H1 (cell line): ENCODE measurements at regions not wholly inside any gene's neighbourhood (a gene's known extent, or its start where the extent isn't known, plus 50 kb on each side); places are given as distances from the start of the nearest gene placed in this dataset.

Experiments used
- CTCF ChIA-PET: fragments of 300-600 bp; sonication (Branson Sonifier 250); formaldehyde crosslinking; loops from one replicate; lab custom pipeline; 2021; ENCODE audit not compliant: partially characterized antibody; lab: Charles Lee
- POLR2A ChIA-PET: fragments of 300-600 bp; sonication (Branson Sonifier 250); formaldehyde crosslinking; loops from one replicate; lab custom pipeline; 2021; ENCODE audit warnings: inconsistent platforms; ENCODE audit not compliant: partially characterized antibody; lab: Charles Lee
- DNase-seq, 2 experiments: peaks; one replicate each; pipeline versions ENCODE4 v3.0.0 to v3.0.0-alpha.2; 2010 to 2022; ENCODE audit warnings: low spot score in 2 of 2, low read depth in 1 of 2, mixed read lengths in 1 of 2
- FAIRE-seq: peaks from 2 replicates; lab custom pipeline; 2011; peaks lifted over from hg19 to GRCh38; lab: Jason Lieb, UNC
- H2AFZ ChIP-seq: 2 replicates; pipeline ENCODE4 v1.8.1; 2012; ENCODE audit warnings: low read length, inconsistent platforms
- H2AK5ac ChIP-seq: 2 replicates; pipeline ENCODE4 v1.6.1; 2013; ENCODE audit warnings: low read depth, low read length
- H2BK120ac ChIP-seq: replicated peaks from 2 replicates; pipeline ENCODE3; 2013; ENCODE audit warnings: low read depth, low read length, inconsistent platforms
- H2BK12ac ChIP-seq: 2 replicates; pipeline ENCODE4 v1.6.1; 2013; ENCODE audit warnings: low read depth, low read length
- H2BK15ac ChIP-seq: 2 replicates; pipeline ENCODE4 v1.6.1; 2013; ENCODE audit warnings: low read length
- H2BK20ac ChIP-seq: 2 replicates; pipeline ENCODE4 v1.6.1; 2013; ENCODE audit warnings: low read length
- H2BK5ac ChIP-seq: 2 replicates; pipeline ENCODE4 v1.6.1; 2013; ENCODE audit warnings: low read depth, low read length
- H3K14ac ChIP-seq: 2 replicates; pipeline ENCODE4 v1.6.1; 2013; ENCODE audit warnings: inconsistent platforms; ENCODE audit not compliant: insufficient read length
- H3K18ac ChIP-seq: 2 replicates; pipeline ENCODE4 v1.6.1; 2013; ENCODE audit warnings: low read length; ENCODE audit errors: extremely low read depth
- H3K23ac ChIP-seq: 2 replicates; pipeline ENCODE4 v1.6.1; 2013; ENCODE audit warnings: inconsistent platforms; ENCODE audit not compliant: insufficient read length
- H3K23me2 ChIP-seq: 2 replicates; pipeline ENCODE4 v1.6.1; 2013; ENCODE audit warnings: low read depth, low read length
- H3K27ac ChIP-seq: 2 replicates; pipeline ENCODE4 v1.6.1; 2011; ENCODE audit warnings: low read depth, low read length, inconsistent platforms
- H3K27me3 ChIP-seq, 4 experiments: replicated peaks in 1 of 4; 1 replicate in 1 of 4; 2 replicates in 3 of 4; pipeline versions ENCODE4 v1.6.1 to v1.8.1; 2011 to 2013; ENCODE audit warnings: low read length in 3 of 4, mild to moderate bottlenecking in 3 of 4, inconsistent platforms in 2 of 4, mixed read lengths in 2 of 4, moderate library complexity in 1 of 4; ENCODE audit not compliant: control insufficient read depth in 3 of 4, insufficient read depth in 3 of 4; ENCODE audit errors: extremely low read depth in 1 of 4
- H3K36me3 ChIP-seq, 4 experiments: 2 replicates each; pipeline versions ENCODE4 v1.6.1 to v1.8.1; 2011 to 2013; ENCODE audit warnings: mild to moderate bottlenecking in 4 of 4, low read length in 3 of 4, moderate library complexity in 2 of 4, control low read depth in 1 of 4, inconsistent platforms in 1 of 4; ENCODE audit not compliant: insufficient read depth in 4 of 4, control insufficient read depth in 2 of 4
- H3K4ac ChIP-seq: replicated peaks from 2 replicates; pipeline ENCODE3; 2013; ENCODE audit warnings: low read length, low read depth, mixed read lengths, inconsistent platforms; ENCODE audit not compliant: insufficient read length
- H3K4me1 ChIP-seq, 4 experiments: replicated peaks in 1 of 4; 1 replicate in 1 of 4; 2 replicates in 3 of 4; pipeline versions ENCODE4 v1.6.1 to v1.8.1; 2011 to 2013; ENCODE audit warnings: low read length in 3 of 4, inconsistent platforms in 2 of 4, mixed read lengths in 1 of 4; ENCODE audit not compliant: insufficient read depth in 4 of 4, control insufficient read depth in 3 of 4
- H3K4me2 ChIP-seq, 2 experiments: 2 replicates each; pipeline versions ENCODE4 v1.6.1 to v1.8.1; 2011 to 2013; ENCODE audit warnings: low read depth in 2 of 2, low read length in 2 of 2, control low read depth in 1 of 2, inconsistent platforms in 1 of 2, mild to moderate bottlenecking in 1 of 2; ENCODE audit not compliant: insufficient read depth in 1 of 2
- H3K4me3 ChIP-seq, 4 experiments: fragments of 200-600, 300-600 bp in 1 of 4; sonication (generic), shearing (Covaris generic), sonication (Bioruptor Twin) in 1 of 4; 2 replicates each; pipeline versions ENCODE4 v1.5.1 to v1.8.1; 2011 to 2016; ENCODE audit warnings: low read length in 4 of 4, low read depth in 3 of 4, control low read depth in 2 of 4, inconsistent platforms in 2 of 4, mild to moderate bottlenecking in 2 of 4, mixed read lengths in 1 of 4, moderate library complexity in 1 of 4; ENCODE audit not compliant: insufficient read depth in 2 of 4; ENCODE audit errors: extremely low read depth in 1 of 4
- H3K56ac ChIP-seq: replicated peaks from 2 replicates; pipeline ENCODE3; 2013; ENCODE audit warnings: low read depth, mild to moderate bottlenecking, mixed read lengths, low read length, inconsistent platforms; ENCODE audit not compliant: insufficient read length
- H3K79me1 ChIP-seq: 2 replicates; pipeline ENCODE4 v1.6.1; 2013; ENCODE audit warnings: low read depth, low read length, control low read depth
- H3K79me2 ChIP-seq, 2 experiments: 2 replicates each; pipeline versions ENCODE4 v1.6.1 to v1.8.1; 2012 to 2013; ENCODE audit warnings: low read length in 2 of 2, mild to moderate bottlenecking in 2 of 2, inconsistent platforms in 1 of 2; ENCODE audit not compliant: insufficient read depth in 2 of 2, control insufficient read depth in 1 of 2
- H3K9ac ChIP-seq, 4 experiments: replicated peaks in 1 of 4; 1 replicate in 1 of 4; 2 replicates in 3 of 4; pipeline versions ENCODE4 v1.6.1 to v1.8.1; 2011 to 2013; ENCODE audit warnings: low read depth in 3 of 4, low read length in 3 of 4, control low read depth in 2 of 4, mild to moderate bottlenecking in 2 of 4, moderate library complexity in 2 of 4, inconsistent platforms in 1 of 4; ENCODE audit errors: extremely low read depth in 1 of 4
- H3K9me3 ChIP-seq, 2 experiments: 2 replicates each; pipeline versions ENCODE4 v1.6.1 to v1.8.1; 2012 to 2013; ENCODE audit warnings: mild to moderate bottlenecking in 2 of 2, moderate library complexity in 2 of 2, control low read depth in 1 of 2, inconsistent platforms in 1 of 2, low read depth in 1 of 2, low read length in 1 of 2, mixed read lengths in 1 of 2; ENCODE audit not compliant: insufficient read depth in 2 of 2
- H4K20me1 ChIP-seq, 2 experiments: replicated peaks in 1 of 2; 2 replicates each; pipeline versions ENCODE3 to v1.8.1; 2011 to 2013; ENCODE audit warnings: inconsistent platforms in 2 of 2, low read length in 2 of 2, mild to moderate bottlenecking in 1 of 2; ENCODE audit not compliant: insufficient read depth in 2 of 2, control insufficient read depth in 1 of 2
- H4K5ac ChIP-seq: 2 replicates; pipeline ENCODE4 v1.6.1; 2013; ENCODE audit warnings: low read length, low read depth, mixed read lengths, inconsistent platforms; ENCODE audit not compliant: insufficient read length
- H4K8ac ChIP-seq: 2 replicates; pipeline ENCODE4 v1.8.0; 2013; ENCODE audit warnings: mild to moderate bottlenecking, moderate library complexity, low read length, inconsistent platforms; ENCODE audit not compliant: insufficient read depth; ENCODE audit errors: extremely low read depth
- H4K91ac ChIP-seq: replicated peaks from 2 replicates; pipeline ENCODE3; 2013; ENCODE audit warnings: low read length, mixed read lengths, inconsistent platforms; ENCODE audit not compliant: insufficient read length
- HDAC2 ChIP-seq, 2 experiments: fragments of 300-600 bp in 1 of 2; sonication (generic) in 1 of 2; IDR thresholded peaks; 2 replicates each; pipeline ENCODE4 v1.6.1; 2011 to 2012; ENCODE audit warnings: low read depth in 2 of 2, low read length in 2 of 2, mild to moderate bottlenecking in 2 of 2, moderate library complexity in 2 of 2, borderline replicate concordance in 1 of 2, inconsistent platforms in 1 of 2
- NRF1 ChIP-seq: IDR thresholded peaks from 2 replicates; pipeline ENCODE4 v1.6.1; 2011; ENCODE audit warnings: mild to moderate bottlenecking, low read depth, low read length, improper control_type of control experiment
- ZNF274 ChIP-seq: IDR thresholded peaks from 2 replicates; pipeline ENCODE4 v1.7.0; 2012; ENCODE audit warnings: low read length, borderline replicate concordance; ENCODE audit errors: extremely low read depth
- WGBS, 2 experiments: shearing (Covaris generic) in 1 of 2; methylation state at CpG; one replicate each; pipeline versions ENCODE4 v1.1.6 to v1.1.7; 2013 to 2015; ENCODE audit warnings: low lambda C conversion rate in 2 of 2, mixed read lengths in 2 of 2, inconsistent platforms in 1 of 2, low coverage in 1 of 2, missing lambda C conversion rate in 1 of 2; ENCODE audit not compliant: insufficient replicate concordance in 2 of 2, insufficient coverage in 1 of 2, insufficient read length in 1 of 2; ENCODE audit errors: extremely low coverage in 1 of 2, missing lambda C conversion rate in 1 of 2; 5-methylcytosine and 5-hydroxymethylcytosine counted together
- TF ChIP-seq, protein P1 (sequence below): IDR thresholded peaks from 2 replicates; pipeline ENCODE4 v1.6.1; 2012; ENCODE audit warnings: inconsistent platforms

DNA sequence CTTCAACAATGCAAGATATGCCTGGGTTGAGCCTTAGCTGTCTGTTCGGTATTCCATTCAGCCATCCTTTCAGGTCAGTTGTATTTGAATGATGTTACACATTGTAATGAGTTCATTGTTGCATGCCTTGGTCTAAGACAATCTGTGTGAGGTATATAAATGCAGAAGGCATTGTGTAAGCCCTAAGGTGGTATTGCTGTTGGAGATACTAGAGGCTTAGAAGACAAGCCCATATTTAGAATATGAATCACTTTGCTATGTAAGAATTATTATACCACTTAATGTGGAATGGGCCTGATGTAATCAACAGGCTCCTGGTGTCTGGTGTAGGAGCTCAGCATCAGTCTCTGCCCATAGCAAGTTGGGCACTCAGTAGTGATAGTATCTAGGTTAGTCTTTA, 473.4 kb upstream of the GNPDA2 start:
- Histone ChIP-seq H3K23me2 (no peaks in the 10 kb centered on the region), H2BK5ac (no peak overlapping the region), H4K20me1 (no peaks in the 10 kb centered on the region), H3K4me3 (no peak overlapping the region), H3K27me3 (no peaks in the 10 kb centered on the region), H2AK5ac (no peak overlapping the region), H3K9me3 (no peaks in the 10 kb centered on the region), H2BK20ac (no peak overlapping the region), H2BK15ac (no peak overlapping the region), H3K23ac (no peak overlapping the region), H4K5ac (no peak overlapping the region), H3K4me2 (no peak overlapping the region), H2BK12ac (no peak overlapping the region), H2AFZ (no peak overlapping the region), H3K14ac (no peak overlapping the region), H3K27ac (no peak overlapping the region), H3K79me2 (no peaks in the 10 kb centered on the region), H3K79me1 (no peaks in the 10 kb centered on the region), H3K4me1 (no peaks in the 10 kb centered on the region), H3K36me3 (no peaks in the 10 kb centered on the region), H3K4ac (no peak overlapping the region), H2BK120ac (no peak overlapping the region), H3K56ac (no peak overlapping the region), H4K8ac (no peak overlapping the region), H3K18ac (no peak overlapping the region), H3K9ac (no peak overlapping the region), H4K91ac (no peak overlapping the region)
- DNase-seq (no peak), FAIRE-seq (no peak)
- TF ChIP-seq HDAC2 (IDR thresholded peaks at IDR 0.05; ENCODE audit: borderline replicate concordance in 1 of 2, low read depth in 2 of 2, low read length in 2 of 2) (no peak), NRF1 (no peak), ZNF274 (no peak)
- TF ChIP-seq, protein P1, sequence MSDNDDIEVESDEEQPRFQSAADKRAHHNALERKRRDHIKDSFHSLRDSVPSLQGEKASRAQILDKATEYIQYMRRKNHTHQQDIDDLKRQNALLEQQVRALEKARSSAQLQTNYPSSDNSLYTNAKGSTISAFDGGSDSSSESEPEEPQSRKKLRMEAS, result no peak
- WGBS, 2 experiments, result 94% methylated on average over 1 of the region's 1 CpG; no CpG with 5 or more reads in 1 of the 2 experiments
- ChIA-PET CTCF (interaction anchor here (0.6 kb wide), 1 partner anchor 1044 kb away, joined by 3 read pairs; no protein-coding TSS in a partner anchor), POLR2A (no interaction called here)
